GM12878 (cell line): ENCODE measurements at regions not wholly inside any gene's neighbourhood (a gene's known extent, or its start where the extent isn't known, plus 50 kb on each side); places are given as distances from the start of the nearest gene placed in this dataset.

Experiments used
- ATAC-seq: fragments of 200-7000 bp; cut with Tn5 transposase; 3 replicates; pipeline ENCODE4 v1.9.1; 2020; ENCODE audit warnings: mild to moderate bottlenecking, moderate library complexity
- BruUV-seq: library from RNA; stranded (reverse); fragments of 400-500 nt; replicated peaks from 2 replicates; lab custom pipeline; 2021; lab: Mats Ljungman, UMichigan
- CTCF ChIA-PET: fragments of 300-600 bp; sonication (Branson Sonifier 250); formaldehyde crosslinking; extraction: SDS; loops from one replicate; lab custom pipeline; 2021; ENCODE audit warnings: inconsistent platforms; lab: Yijun Ruan, JAX
- POLR2A ChIA-PET: fragments of 350-600 bp; formaldehyde crosslinking; extraction: SDS; loops from one replicate; lab custom pipeline; 2021; ENCODE audit warnings: inconsistent platforms; lab: Charles Lee
- RAD21 ChIA-PET: fragments of 300-600 bp; sonication (Branson Sonifier 250); formaldehyde crosslinking; loops from one replicate; lab custom pipeline; 2023; ENCODE audit warnings: antibody characterized with exemption; ENCODE audit not compliant: unreplicated experiment; lab: Charles Lee
- SMC1A ChIA-PET: fragments of 300-600 bp; sonication (Branson Sonifier 250); formaldehyde crosslinking; loops from one replicate; lab custom pipeline; 2023; ENCODE audit not compliant: unreplicated experiment, uncharacterized antibody; lab: Charles Lee
- DNase-seq: peaks from one replicate; pipeline ENCODE4 v3.0.0-alpha.2; 2011; ENCODE audit warnings: low read depth, low spot score
- FAIRE-seq: peaks from 3 replicates; lab custom pipeline; 2011; peaks lifted over from hg19 to GRCh38; lab: Jason Lieb, UNC
- H2AFZ ChIP-seq: 2 replicates; pipeline ENCODE4 v1.6.0; 2011; ENCODE audit warnings: low read depth, low read length, control low read depth; ENCODE audit not compliant: control insufficient read depth
- H3K27ac ChIP-seq: 2 replicates; pipeline ENCODE4 v1.5.1; 2011; ENCODE audit warnings: control low read depth; ENCODE audit not compliant: control insufficient read depth, insufficient read depth
- H3K27me3 ChIP-seq, 2 experiments: replicated peaks in 1 of 2; 2 replicates each; pipeline versions ENCODE4 v1.6.0 to v1.6.1; 2011; ENCODE audit warnings: low read length in 1 of 2; ENCODE audit not compliant: control insufficient read depth in 2 of 2, insufficient read depth in 2 of 2
- H3K36me3 ChIP-seq, 2 experiments: 2 replicates each; pipeline ENCODE4 v1.5.1; 2011; ENCODE audit warnings: low read length in 1 of 2; ENCODE audit not compliant: control insufficient read depth in 2 of 2, insufficient read depth in 2 of 2
- H3K4me1 ChIP-seq: 2 replicates; pipeline ENCODE4 v1.6.1; 2011; ENCODE audit warnings: mild to moderate bottlenecking, low read length, moderate library complexity, mixed read lengths; ENCODE audit not compliant: control insufficient read depth, insufficient read depth
- H3K4me2 ChIP-seq: 2 replicates; pipeline ENCODE4 v1.6.0; 2011; ENCODE audit warnings: control low read depth; ENCODE audit not compliant: control insufficient read depth, insufficient read depth
- H3K4me3 ChIP-seq: fragments of 200-600 bp; sonication (generic); 2 replicates; pipeline ENCODE4 v1.5.1; 2016
- H3K79me2 ChIP-seq: 2 replicates; pipeline ENCODE4 v1.6.0; 2011; ENCODE audit warnings: low read length; ENCODE audit not compliant: control insufficient read depth, insufficient read depth
- H3K9ac ChIP-seq: 2 replicates; pipeline ENCODE4 v1.8.0; 2011; ENCODE audit warnings: low read length, control low read depth, mixed read lengths; ENCODE audit not compliant: control insufficient read depth, insufficient read depth
- H3K9me3 ChIP-seq: replicated peaks from 3 replicates; pipeline ENCODE4 v1.5.1; 2011; ENCODE audit warnings: mild to moderate bottlenecking, low read length; ENCODE audit not compliant: control insufficient read depth, insufficient read depth
- H4K20me1 ChIP-seq: 2 replicates; pipeline ENCODE4 v1.6.0; 2011; ENCODE audit not compliant: control insufficient read depth, insufficient read depth
- CBX3 ChIP-seq: fragments of 200-600 bp; sonication (generic); IDR thresholded peaks from 2 replicates; pipeline ENCODE4 v1.6.1; 2016; ENCODE audit warnings: low read depth, borderline replicate concordance
- CHD4 ChIP-seq: fragments of 200-600 bp; sonication (generic); IDR thresholded peaks from 2 replicates; pipeline ENCODE4 v1.6.1; 2016; ENCODE audit warnings: mild to moderate bottlenecking
- ESRRA ChIP-seq: IDR thresholded peaks from 2 replicates; pipeline ENCODE4 v1.6.1; 2012; ENCODE audit warnings: mild to moderate bottlenecking, low read length, improper control_type of control experiment
- FOXK2 ChIP-seq: fragments of 450-650 bp; IDR thresholded peaks from 2 replicates; pipeline ENCODE4 v1.6.1; 2017; ENCODE audit warnings: mild to moderate bottlenecking, moderate library complexity
- RAD51 ChIP-seq: fragments of 450-650 bp; IDR thresholded peaks from 2 replicates; pipeline ENCODE4 v1.6.1; 2016; ENCODE audit warnings: moderate library complexity, mild to moderate bottlenecking, inconsistent platforms
- SPI1 ChIP-seq: IDR thresholded peaks from 2 replicates; pipeline ENCODE4 v1.6.1; 2011; ENCODE audit warnings: low read depth, mild to moderate bottlenecking, low read length, moderate library complexity, borderline replicate concordance; ENCODE audit not compliant: insufficient read depth
- STAT3 ChIP-seq: IDR thresholded peaks from 2 replicates; pipeline ENCODE4 v1.6.1; 2011; ENCODE audit warnings: low read depth, low read length, improper control_type of control experiment
- TCF7 ChIP-seq: IDR thresholded peaks from 2 replicates; pipeline ENCODE4 v1.6.1; 2014; ENCODE audit warnings: antibody characterized with exemption, borderline replicate concordance
- ZSCAN29 ChIP-seq: fragments of 450-650 bp; IDR thresholded peaks from 2 replicates; pipeline ENCODE4 v1.6.1; 2017; ENCODE audit warnings: mild to moderate bottlenecking, moderate library complexity
- in situ Hi-C: fragments of 300-500 bp; cut with MboI; formaldehyde crosslinking; loops from 9 replicates; pipeline ENCODE4 v1.14.3; 2018; ENCODE audit warnings: mixed read lengths
- intact Hi-C: fragments of 100-400 bp; cut with micrococcal nuclease; formaldehyde crosslinking; loops from one replicate; pipeline ENCODE4 v1.14.2; 2022; ENCODE audit not compliant: unreplicated experiment
- TF ChIP-seq, protein P1 (sequence below), 3 experiments: IDR thresholded peaks in 2 of 3; conservative IDR thresholded peaks in 1 of 3; 2 replicates each; pipeline ENCODE4 v1.5.1; 2011; ENCODE audit warnings: low read depth in 3 of 3, low read length in 3 of 3, mild to moderate bottlenecking in 3 of 3, control low read depth in 2 of 3, moderate library complexity in 2 of 3, inconsistent platforms in 1 of 3, mixed read lengths in 1 of 3; ENCODE audit not compliant: control insufficient read depth in 2 of 3, insufficient read depth in 1 of 3; ENCODE audit errors: extremely low read depth in 1 of 3
- TF ChIP-seq, protein P2 (sequence below): IDR thresholded peaks from 2 replicates; pipeline ENCODE4 v1.6.1; 2011; ENCODE audit warnings: low read depth, mild to moderate bottlenecking, low read length, moderate library complexity, borderline replicate concordance; ENCODE audit errors: extremely low read depth

DNA sequence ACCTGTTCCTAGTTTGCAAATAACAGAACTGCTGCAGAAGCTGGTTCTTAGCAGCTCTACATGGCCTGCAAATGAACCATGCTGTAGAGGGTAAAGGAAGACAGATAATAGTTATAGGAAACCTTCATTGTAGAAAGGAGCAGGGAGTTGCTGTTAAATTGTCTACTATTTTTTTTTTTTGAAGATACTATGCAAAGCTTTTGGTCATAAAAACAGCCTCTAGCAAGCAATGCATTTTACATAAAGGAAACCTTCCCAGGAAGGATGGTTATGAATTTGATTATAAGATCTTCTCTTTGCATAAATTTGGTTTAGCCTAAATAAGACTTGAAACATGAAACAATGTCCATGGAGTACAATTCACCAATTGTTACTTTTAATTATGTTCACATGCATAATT is 793.4 kb downstream of the SLC4A3 start:
- no peak overlapping the region for H3K4me2 ChIP-seq
- ChIA-PET RAD21 (no interaction called here), POLR2A (no interaction called here), SMC1A (interaction anchor here (0.8 kb wide), 1 partner anchor 19 kb away, joined by 3 read pairs; no protein-coding TSS in a partner anchor), CTCF (no interaction called here)
- H3K36me3 ChIP-seq, result no peaks in the 10 kb centered on the region
- no peak overlapping the region for H3K4me3 ChIP-seq
- H4K20me1 ChIP-seq, result no peaks in the 10 kb centered on the region
- FAIRE-seq, result no peak
- no peaks in the 10 kb centered on the region for H3K27me3 ChIP-seq
- TF ChIP-seq ESRRA (no peak), RAD51 (no peak), SPI1 (no peak), CHD4 (no peak), FOXK2 (no peak), TCF7 (no peak), CBX3 (no peak), STAT3 (no peak), ZSCAN29 (no peak)
- TF ChIP-seq, protein P1, sequence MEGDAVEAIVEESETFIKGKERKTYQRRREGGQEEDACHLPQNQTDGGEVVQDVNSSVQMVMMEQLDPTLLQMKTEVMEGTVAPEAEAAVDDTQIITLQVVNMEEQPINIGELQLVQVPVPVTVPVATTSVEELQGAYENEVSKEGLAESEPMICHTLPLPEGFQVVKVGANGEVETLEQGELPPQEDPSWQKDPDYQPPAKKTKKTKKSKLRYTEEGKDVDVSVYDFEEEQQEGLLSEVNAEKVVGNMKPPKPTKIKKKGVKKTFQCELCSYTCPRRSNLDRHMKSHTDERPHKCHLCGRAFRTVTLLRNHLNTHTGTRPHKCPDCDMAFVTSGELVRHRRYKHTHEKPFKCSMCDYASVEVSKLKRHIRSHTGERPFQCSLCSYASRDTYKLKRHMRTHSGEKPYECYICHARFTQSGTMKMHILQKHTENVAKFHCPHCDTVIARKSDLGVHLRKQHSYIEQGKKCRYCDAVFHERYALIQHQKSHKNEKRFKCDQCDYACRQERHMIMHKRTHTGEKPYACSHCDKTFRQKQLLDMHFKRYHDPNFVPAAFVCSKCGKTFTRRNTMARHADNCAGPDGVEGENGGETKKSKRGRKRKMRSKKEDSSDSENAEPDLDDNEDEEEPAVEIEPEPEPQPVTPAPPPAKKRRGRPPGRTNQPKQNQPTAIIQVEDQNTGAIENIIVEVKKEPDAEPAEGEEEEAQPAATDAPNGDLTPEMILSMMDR (IDR thresholded peaks at IDR 0.05 in 2 of 3, conservative IDR thresholded peaks at IDR 0.05 in 1 of 3; ENCODE audit: control insufficient read depth in 2 of 3, extremely low read depth in 1 of 3, insufficient read depth in 1 of 3, low read depth in 3 of 3, low read length in 3 of 3), result no peak
- TF ChIP-seq, protein P2, sequence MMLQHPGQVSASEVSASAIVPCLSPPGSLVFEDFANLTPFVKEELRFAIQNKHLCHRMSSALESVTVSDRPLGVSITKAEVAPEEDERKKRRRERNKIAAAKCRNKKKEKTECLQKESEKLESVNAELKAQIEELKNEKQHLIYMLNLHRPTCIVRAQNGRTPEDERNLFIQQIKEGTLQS, result no peak
- no peak overlapping the region for H3K9ac ChIP-seq
- DNase-seq, result no peak
- intact Hi-C loops (no loop called here), in situ Hi-C loops (no loop called here)
- no peak for ATAC-seq
- H3K4me1 ChIP-seq, result no peaks in the 10 kb centered on the region
- H3K27ac ChIP-seq, result no peak overlapping the region
- no peaks in the 10 kb centered on the region for H3K79me2 ChIP-seq
- no peak overlapping the region for H2AFZ ChIP-seq
- no TSS peak for BruUV-seq
- H3K9me3 ChIP-seq, result no peaks in the 10 kb centered on the region
